Activated naive CD4-positive, alpha-beta T cell treated with anti-CD3 and anti-CD28 coated beads for 36 hours (primary cell): ENCODE measurements at regions not wholly inside any gene's neighbourhood (a gene's known extent, or its start where the extent isn't known, plus 50 kb on each side); places are given as distances from the start of the nearest gene placed in this dataset.

Experiments
- CTCF ChIA-PET: fragments of 350-600 bp; sonication (Branson Sonifier 250); formaldehyde crosslinking; loops from one replicate; lab custom pipeline; 2021; ENCODE audit warnings: antibody characterized with exemption; lab: Charles Lee
- DNase-seq: peaks from one replicate; pipeline ENCODE4 v3.0.0-alpha.2; 2020
- H3K27ac Mint-ChIP-seq: one replicate; pipeline ENCODE4 v1.8.0; 2021; ENCODE audit warnings: mild to moderate bottlenecking, mixed read lengths
- H3K27me3 Mint-ChIP-seq: one replicate; pipeline ENCODE4 v1.8.0; 2021; ENCODE audit warnings: low read depth, mixed read lengths
- H3K36me3 Mint-ChIP-seq: one replicate; pipeline ENCODE4 v1.8.0; 2021; ENCODE audit warnings: low read depth, mixed read lengths
- H3K4me1 Mint-ChIP-seq: one replicate; pipeline ENCODE4 v1.8.0; 2021; ENCODE audit warnings: low read depth, mixed read lengths
- H3K4me3 Mint-ChIP-seq: one replicate; pipeline ENCODE4 v1.8.0; 2021; ENCODE audit warnings: mild to moderate bottlenecking, moderate library complexity, mixed read lengths
- H3K9me3 Mint-ChIP-seq: one replicate; pipeline ENCODE4 v1.8.0; 2021; ENCODE audit warnings: mixed read lengths
- intact Hi-C: fragments of 100-400 bp; cut with micrococcal nuclease; formaldehyde crosslinking; loops from one replicate; pipeline ENCODE4 v1.15.1; 2023

DNA sequence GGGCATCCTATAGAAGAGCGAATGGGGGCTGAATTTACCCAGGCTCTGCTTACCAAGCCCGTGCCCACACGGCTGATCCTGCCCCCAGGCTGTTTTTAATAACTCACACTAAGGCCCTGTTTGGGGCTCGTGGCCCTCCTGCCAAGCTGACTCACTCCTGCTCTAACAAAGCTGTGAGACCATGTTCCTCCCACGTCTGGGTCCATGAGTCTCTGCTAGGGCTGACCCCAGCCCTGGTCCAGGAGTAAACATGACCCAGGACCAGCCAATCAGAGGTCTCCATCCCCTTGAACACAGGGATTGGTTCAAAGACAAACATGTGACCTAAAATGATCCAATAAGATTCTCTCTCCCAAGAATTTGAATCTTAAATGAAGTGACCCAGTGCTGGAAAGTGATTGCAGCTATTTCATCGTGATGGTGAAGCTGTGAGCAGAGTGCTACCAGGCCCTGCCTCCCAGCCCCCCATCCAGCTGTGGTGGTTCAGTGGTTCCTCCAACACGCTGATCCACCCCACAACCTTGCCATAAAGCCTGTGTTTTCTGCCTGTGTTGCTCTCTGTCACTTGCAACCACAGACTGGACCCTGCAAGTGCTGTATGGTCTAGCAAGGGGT lies 57.2 kb downstream of the C16orf82 start:
- DNase-seq = no peak
- CTCF ChIA-PET = interaction anchor here (0.6 to 1.1 kb wide), 2 partner anchors 13 to 1185 kb away, joined by 3 to 5 read pairs; no protein-coding TSS in a partner anchor
- Mint-ChIP-seq H3K27ac (no peak overlapping the region), H3K27me3 (no peaks in the 10 kb centered on the region), H3K4me3 (no peak overlapping the region), H3K36me3 (no peaks in the 10 kb centered on the region), H3K4me1 (no peaks in the 10 kb centered on the region), H3K9me3 (peaks cover 6% of the 10 kb centered on the region)
- intact Hi-C loops = no loop called here

DNA sequence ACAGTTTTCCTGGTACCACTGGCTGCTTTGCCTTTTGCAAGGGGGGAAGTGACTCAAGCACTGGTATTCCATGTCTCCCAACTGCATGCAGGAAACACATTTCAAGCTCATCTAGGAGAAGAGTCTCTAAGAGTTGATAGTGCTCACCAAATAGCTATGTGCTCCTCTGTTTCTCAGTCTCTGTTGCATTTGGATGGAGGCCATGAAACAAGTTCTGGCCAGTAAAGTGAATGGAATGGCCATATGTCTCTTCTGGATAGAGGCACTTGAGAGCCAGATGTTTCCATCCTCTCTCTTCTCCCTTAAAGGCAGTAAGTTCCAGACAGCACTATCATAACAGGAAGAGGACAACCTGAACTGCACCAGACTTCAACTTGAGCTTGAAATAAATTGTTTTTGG lies 60.6 kb downstream of the C16orf82 start:
- intact Hi-C loops = no loop called here
- H3K27ac Mint-ChIP-seq = no peak overlapping the region
- no peaks in the 10 kb centered on the region for H3K36me3 Mint-ChIP-seq
- CTCF ChIA-PET = interaction anchor here (0.6 to 0.7 kb wide), 3 partner anchors 42 to 1144 kb away, joined by 3 read pairs; no protein-coding TSS in a partner anchor
- H3K4me1 Mint-ChIP-seq = no peaks in the 10 kb centered on the region
- peaks cover 7% of the 10 kb centered on the region for H3K9me3 Mint-ChIP-seq
- H3K4me3 Mint-ChIP-seq = no peak overlapping the region
- no peak for DNase-seq
- H3K27me3 Mint-ChIP-seq = no peaks in the 10 kb centered on the region

- H3K27ac Mint-ChIP-seq = no peak overlapping the region
- H3K36me3 Mint-ChIP-seq = no peaks in the 10 kb centered on the region
- intact Hi-C loops = no loop called here
- H3K4me1 Mint-ChIP-seq = no peaks in the 10 kb centered on the region
- peaks cover 7% of the 10 kb centered on the region for H3K9me3 Mint-ChIP-seq
- CTCF ChIA-PET = no interaction called here
- H3K27me3 Mint-ChIP-seq = no peaks in the 10 kb centered on the region
- H3K4me3 Mint-ChIP-seq = no peak overlapping the region
- no peak for DNase-seq
Measured at GRCh38 chr16:27129401-27129800, 62.7 kb downstream of the C16orf82 start.

DNA sequence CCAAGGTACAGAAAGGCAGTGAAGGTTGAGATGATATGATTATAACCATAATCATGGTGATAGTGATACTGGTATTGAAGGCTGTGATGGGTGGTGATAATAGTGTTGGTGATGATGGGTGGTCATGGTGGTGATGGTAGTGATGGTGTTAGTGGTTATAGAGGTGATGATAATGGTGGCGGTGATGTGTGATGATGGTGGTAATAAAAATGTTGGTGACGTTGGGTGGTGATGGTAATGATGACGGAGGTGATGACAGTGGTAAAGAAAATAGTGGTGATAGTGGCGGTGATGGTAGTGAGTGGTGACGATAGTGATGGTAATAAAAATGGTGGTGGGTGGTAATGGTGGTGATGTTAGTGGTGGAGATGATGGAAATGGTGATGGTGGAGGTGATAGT lies 65.1 kb upstream of the KDM8 start:
- no peak for DNase-seq
- intact Hi-C loops = no loop called here
- Mint-ChIP-seq H3K27ac (no peak overlapping the region), H3K36me3 (peaks cover 2% of the 10 kb centered on the region), H3K9me3 (peaks cover 6% of the 10 kb centered on the region), H3K4me1 (no peaks in the 10 kb centered on the region), H3K4me3 (no peak overlapping the region), H3K27me3 (no peaks in the 10 kb centered on the region)
- CTCF ChIA-PET = no interaction called here

- CTCF ChIA-PET = interaction anchor here (0.9 to 2.2 kb wide), 3 partner anchors 11 to 223 kb away, joined by 3 to 13 read pairs (median 3); no protein-coding TSS in a partner anchor
- no peaks in the 10 kb centered on the region for H3K27me3 Mint-ChIP-seq
- no peaks in the 10 kb centered on the region for H3K36me3 Mint-ChIP-seq
- intact Hi-C loops = no loop called here
- no peak overlapping the region for H3K27ac Mint-ChIP-seq
- DNase-seq = no peak
- H3K9me3 Mint-ChIP-seq = peaks cover 7% of the 10 kb centered on the region
- H3K4me1 Mint-ChIP-seq = no peaks in the 10 kb centered on the region
- no peak overlapping the region for H3K4me3 Mint-ChIP-seq
Measured at GRCh38 chr16:27145630-27146029, 57.7 kb upstream of the KDM8 start.

GRCh38 chr16:27149986-27150385 lies 53.3 kb upstream of the KDM8 start:
- no peak overlapping the region for H3K27ac Mint-ChIP-seq
- H3K4me3 Mint-ChIP-seq = no peak overlapping the region
- intact Hi-C loops = no loop called here
- peaks cover 7% of the 10 kb centered on the region for H3K9me3 Mint-ChIP-seq
- CTCF ChIA-PET = interaction anchor here (0.7 kb wide), 1 partner anchor 386 kb away, joined by 3 read pairs; no protein-coding TSS in a partner anchor
- H3K4me1 Mint-ChIP-seq = peaks cover 10% of the 10 kb centered on the region
- no peaks in the 10 kb centered on the region for H3K27me3 Mint-ChIP-seq
- no peak for DNase-seq
- H3K36me3 Mint-ChIP-seq = no peaks in the 10 kb centered on the region

- Mint-ChIP-seq H3K36me3 (no peaks in the 10 kb centered on the region), H3K27ac (no peak overlapping the region), H3K9me3 (no peaks in the 10 kb centered on the region), H3K4me3 (no peak overlapping the region), H3K4me1 (peaks cover 14% of the 10 kb centered on the region), H3K27me3 (no peaks in the 10 kb centered on the region)
- no peak for DNase-seq
- intact Hi-C loops = no loop called here
- CTCF ChIA-PET = interaction anchor here (0.9 to 7.4 kb wide), 7 partner anchors 11 to 222 kb away, joined by 3 to 55 read pairs (median 3); no protein-coding TSS in a partner anchor
Measured at GRCh38 chr16:27152121-27152520, 51.2 kb upstream of the KDM8 start.

GRCh38 chr16:27152801-27153200 lies 50.5 kb upstream of the KDM8 start:
- no peaks in the 10 kb centered on the region for H3K9me3 Mint-ChIP-seq
- no peak for DNase-seq
- intact Hi-C loops = no loop called here
- no peaks in the 10 kb centered on the region for H3K27me3 Mint-ChIP-seq
- CTCF ChIA-PET = interaction anchor here (0.7 to 7.4 kb wide), 12 partner anchors 11 to 304 kb away, joined by 3 to 55 read pairs (median 4); no protein-coding TSS in a partner anchor
- H3K4me1 Mint-ChIP-seq = peaks cover 14% of the 10 kb centered on the region
- no peaks in the 10 kb centered on the region for H3K36me3 Mint-ChIP-seq
- no peak overlapping the region for H3K27ac Mint-ChIP-seq
- no peak overlapping the region for H3K4me3 Mint-ChIP-seq
